ENCODE measurements at regions not wholly inside any gene's neighbourhood (a gene's known extent, or its start where the extent isn't known, plus 50 kb on each side); places are given as distances from the start of the nearest gene placed in this dataset.

- no peaks in the 10 kb centered on the region for H3K36me3 ChIP-seq
- no peaks in the 10 kb centered on the region for H3K9me3 ChIP-seq
- no peaks in the 10 kb centered on the region for H3K27me3 ChIP-seq
- H3K27ac ChIP-seq = no peak overlapping the region
- no peak overlapping the region for H3K4me3 ChIP-seq (ENCODE audit: low read depth in 1 of 2, low read length in 1 of 2)
- H3K4me1 ChIP-seq (ENCODE audit: control insufficient read depth in 1 of 2, insufficient read depth in 1 of 2, low read depth in 1 of 2, low read length in 1 of 2) = no peaks in the 10 kb centered on the region
- TF ChIP-seq CTCF (IDR thresholded peaks at IDR 0.05) = no peak
Observed at GRCh38 chr6:56756791-56757587, 114.3 kb upstream of the DST start.

GRCh38 chr6:56756219-56756789 is 113.6 kb upstream of the DST start:
- no peaks in the 10 kb centered on the region for H3K36me3 ChIP-seq
- no peaks in the 10 kb centered on the region for H3K27me3 ChIP-seq
- H3K27ac ChIP-seq = no peak overlapping the region
- TF ChIP-seq CTCF (IDR thresholded peaks at IDR 0.05) = no peak
- no peaks in the 10 kb centered on the region for H3K4me1 ChIP-seq (ENCODE audit: control insufficient read depth in 1 of 2, insufficient read depth in 1 of 2, low read depth in 1 of 2, low read length in 1 of 2)
- no peaks in the 10 kb centered on the region for H3K9me3 ChIP-seq
- no peak overlapping the region for H3K4me3 ChIP-seq (ENCODE audit: low read depth in 1 of 2, low read length in 1 of 2)

GRCh38 chr6:56755040-56755439 is 112.4 kb upstream of the DST start:
- Histone ChIP-seq H3K4me1 (ENCODE audit: control insufficient read depth in 1 of 2, insufficient read depth in 1 of 2, low read depth in 1 of 2, low read length in 1 of 2) (no peaks in the 10 kb centered on the region), H3K27ac (no peak overlapping the region), H3K9me3 (no peaks in the 10 kb centered on the region), H3K36me3 (no peaks in the 10 kb centered on the region), H3K4me3 (ENCODE audit: low read depth in 1 of 2, low read length in 1 of 2) (no peak overlapping the region), H3K27me3 (no peaks in the 10 kb centered on the region)
- TF ChIP-seq CTCF (IDR thresholded peaks at IDR 0.05) = no peak

GRCh38 chr6:56753811-56754210 is 111.1 kb upstream of the DST start:
- no peaks in the 10 kb centered on the region for H3K4me1 ChIP-seq (ENCODE audit: control insufficient read depth in 1 of 2, insufficient read depth in 1 of 2, low read depth in 1 of 2, low read length in 1 of 2)
- H3K36me3 ChIP-seq = no peaks in the 10 kb centered on the region
- no peak for TF ChIP-seq CTCF (IDR thresholded peaks at IDR 0.05)
- H3K27me3 ChIP-seq = no peaks in the 10 kb centered on the region
- H3K9me3 ChIP-seq = no peaks in the 10 kb centered on the region
- H3K4me3 ChIP-seq (ENCODE audit: low read depth in 1 of 2, low read length in 1 of 2) = no peak overlapping the region
- H3K27ac ChIP-seq = no peak overlapping the region

GRCh38 chr6:56752534-56752933 is 109.8 kb upstream of the DST start:
- no peaks in the 10 kb centered on the region for H3K9me3 ChIP-seq
- no peaks in the 10 kb centered on the region for H3K4me1 ChIP-seq (ENCODE audit: control insufficient read depth in 1 of 2, insufficient read depth in 1 of 2, low read depth in 1 of 2, low read length in 1 of 2)
- TF ChIP-seq CTCF (IDR thresholded peaks at IDR 0.05) = no peak
- H3K27me3 ChIP-seq = no peaks in the 10 kb centered on the region
- H3K36me3 ChIP-seq = no peaks in the 10 kb centered on the region
- no peak overlapping the region for H3K27ac ChIP-seq
- no peak overlapping the region for H3K4me3 ChIP-seq (ENCODE audit: low read depth in 1 of 2, low read length in 1 of 2)
